ENCODE measurements at regions not wholly inside any gene's neighbourhood (a gene's known extent, or its start where the extent isn't known, plus 50 kb on each side); places are given as distances from the start of the nearest gene placed in this dataset.

GRCh38 chr10:54869022-54869421 lies 68.0 kb upstream of the PCDH15 start:
- intact Hi-C loops (cut with DNase I, micrococcal nuclease), result no loop called here
- peaks cover 6% of the 10 kb centered on the region for H3K9me3 Mint-ChIP-seq

GRCh38 chr10:54866666-54867065 lies 65.6 kb upstream of the PCDH15 start:
- H3K9me3 Mint-ChIP-seq, result peaks cover 6% of the 10 kb centered on the region
- no peak overlapping the region for H3K27ac ChIP-seq (ENCODE audit: low read depth in 1 of 2, low read length in 2 of 2)
- CTCF ChIA-PET, result no interaction called here
- no peaks in the 10 kb centered on the region for H3K27me3 Mint-ChIP-seq
- no peak overlapping the region for H3K4me3 ChIP-seq (ENCODE audit: low read length)
- H3K36me3 Mint-ChIP-seq (ENCODE audit: low read depth), result no peaks in the 10 kb centered on the region
- DNase-seq (no peak), ATAC-seq (ENCODE audit: poor library complexity) (no peak)
- H3K4me3 Mint-ChIP-seq, result no peak overlapping the region
- intact Hi-C loops (cut with DNase I, micrococcal nuclease), result no loop called here
- H3K9me3 ChIP-seq (ENCODE audit: control insufficient read depth in 1 of 2, insufficient read depth in 1 of 2, low read length in 2 of 2), result peaks cover 0 to 4% of the 10 kb centered on the region in 2 experiments
- H3K36me3 ChIP-seq (ENCODE audit: insufficient read depth, low read length), result no peaks in the 10 kb centered on the region
- H3K4me1 ChIP-seq (ENCODE audit: insufficient read depth, low read length), result no peaks in the 10 kb centered on the region
- no peaks in the 10 kb centered on the region for H3K4me1 Mint-ChIP-seq (ENCODE audit: low read depth)
- no peaks in the 10 kb centered on the region for H3K27me3 ChIP-seq (ENCODE audit: control insufficient read depth in 1 of 2, insufficient read depth in 2 of 2, low read length in 2 of 2)
- POLR2A ChIA-PET, result no interaction called here
- no peak for TF ChIP-seq CTCF (IDR thresholded peaks at IDR 0.05)
- H3K27ac Mint-ChIP-seq, result no peak overlapping the region

More at GRCh38 chr10:54869022-54869421, 68.0 kb upstream of the PCDH15 start:
- H3K27ac ChIP-seq (ENCODE audit: low read depth in 1 of 2, low read length in 2 of 2), result no peak overlapping the region
- H3K4me1 ChIP-seq (ENCODE audit: insufficient read depth, low read length), result no peaks in the 10 kb centered on the region
- no peaks in the 10 kb centered on the region for H3K27me3 ChIP-seq (ENCODE audit: control insufficient read depth in 1 of 2, insufficient read depth in 2 of 2, low read length in 2 of 2)
- no peaks in the 10 kb centered on the region for H3K4me1 Mint-ChIP-seq (ENCODE audit: low read depth)
- ChIA-PET CTCF (no interaction called here), POLR2A (no interaction called here)
- H3K36me3 Mint-ChIP-seq (ENCODE audit: low read depth), result no peaks in the 10 kb centered on the region
- ATAC-seq (ENCODE audit: poor library complexity) (no peak), DNase-seq (no peak)
- TF ChIP-seq CTCF (IDR thresholded peaks at IDR 0.05), result no peak
- H3K36me3 ChIP-seq (ENCODE audit: insufficient read depth, low read length), result no peaks in the 10 kb centered on the region
- H3K4me3 ChIP-seq (ENCODE audit: low read length), result no peak overlapping the region
- H3K9me3 ChIP-seq (ENCODE audit: control insufficient read depth in 1 of 2, insufficient read depth in 1 of 2, low read length in 2 of 2), result no peaks in the 10 kb centered on the region
- H3K4me3 Mint-ChIP-seq, result no peak overlapping the region
- no peaks in the 10 kb centered on the region for H3K27me3 Mint-ChIP-seq
- H3K27ac Mint-ChIP-seq, result no peak overlapping the region

- Histone ChIP-seq H3K36me3 (ENCODE audit: insufficient read depth, low read length) (no peaks in the 10 kb centered on the region), H3K27ac (ENCODE audit: low read depth in 1 of 2, low read length in 2 of 2) (no peak overlapping the region), H3K27me3 (ENCODE audit: control insufficient read depth in 1 of 2, insufficient read depth in 2 of 2, low read length in 2 of 2) (no peaks in the 10 kb centered on the region), H3K4me1 (ENCODE audit: insufficient read depth, low read length) (no peaks in the 10 kb centered on the region), H3K4me3 (ENCODE audit: low read length) (no peak overlapping the region), H3K9me3 (ENCODE audit: control insufficient read depth in 1 of 2, insufficient read depth in 1 of 2, low read length in 2 of 2) (peaks cover 0 to 16% of the 10 kb centered on the region in 2 experiments)
- H3K27me3 Mint-ChIP-seq, result no peaks in the 10 kb centered on the region
- intact Hi-C loops (cut with DNase I, micrococcal nuclease), result no loop called here
- H3K9me3 Mint-ChIP-seq, result peaks cover 9% of the 10 kb centered on the region
- POLR2A ChIA-PET, result no interaction called here
- H3K4me3 Mint-ChIP-seq, result no peak overlapping the region
- CTCF ChIA-PET, result no interaction called here
- no peaks in the 10 kb centered on the region for H3K36me3 Mint-ChIP-seq (ENCODE audit: low read depth)
- ATAC-seq (ENCODE audit: poor library complexity), result no peak
- no peak overlapping the region for H3K27ac Mint-ChIP-seq
- H3K4me1 Mint-ChIP-seq (ENCODE audit: low read depth), result no peaks in the 10 kb centered on the region
- peak in 1 of 14 experiments; percentile 3 for DNase-seq
- no peak for TF ChIP-seq CTCF (IDR thresholded peaks at IDR 0.05)
Measured at GRCh38 chr10:54854843-54855242, 53.8 kb upstream of the PCDH15 start.
